GM13977 (cell line): ENCODE measurements at regions not wholly inside any gene's neighbourhood (a gene's known extent, or its start where the extent isn't known, plus 50 kb on each side); places are given as distances from the start of the nearest gene placed in this dataset.

Source experiments
- DNase-seq: peaks from one replicate; pipeline ENCODE4 v3.0.0; 2012; ENCODE audit warnings: low spot score
- in situ Hi-C: fragments of 300-500 bp; cut with MboI; formaldehyde crosslinking; loops from one replicate; pipeline ENCODE4 v1.12.0; 2022; ENCODE audit warnings: low sequenced_read_pairs, low pct_unique_long_range_greater_than_20kb, mixed read lengths, inconsistent platforms; ENCODE audit not compliant: unreplicated experiment
- TF ChIP-seq, protein P1 (sequence below): IDR thresholded peaks from 2 replicates; pipeline ENCODE4 v1.5.1; 2012; ENCODE audit warnings: mild to moderate bottlenecking, control low read depth; ENCODE audit not compliant: insufficient read depth; ENCODE audit errors: extremely low read depth, missing control alignments

DNA sequence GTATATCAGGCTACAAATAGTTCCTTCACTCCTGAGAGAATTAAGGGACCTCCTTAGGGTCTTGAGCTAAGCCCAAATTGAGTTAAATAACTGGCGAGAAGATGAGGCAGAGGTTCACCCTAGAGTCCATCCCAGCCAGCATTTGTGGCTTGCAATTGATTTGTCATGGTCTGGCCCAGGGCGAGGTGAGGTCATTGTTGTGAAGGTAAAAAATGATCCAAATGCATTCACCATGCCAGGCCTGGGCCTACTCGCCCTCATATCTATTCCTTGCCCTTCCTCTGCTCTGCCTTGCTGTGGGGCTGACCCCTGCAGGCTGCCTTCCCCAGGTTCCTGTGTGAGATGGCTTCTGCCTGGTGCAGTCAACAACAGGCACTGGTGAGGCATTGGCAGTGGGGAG is 207.2 kb downstream of the ZNF365 start:
- DNase-seq: no peak
- in situ Hi-C loops: no loop called here
- TF ChIP-seq, protein P1, sequence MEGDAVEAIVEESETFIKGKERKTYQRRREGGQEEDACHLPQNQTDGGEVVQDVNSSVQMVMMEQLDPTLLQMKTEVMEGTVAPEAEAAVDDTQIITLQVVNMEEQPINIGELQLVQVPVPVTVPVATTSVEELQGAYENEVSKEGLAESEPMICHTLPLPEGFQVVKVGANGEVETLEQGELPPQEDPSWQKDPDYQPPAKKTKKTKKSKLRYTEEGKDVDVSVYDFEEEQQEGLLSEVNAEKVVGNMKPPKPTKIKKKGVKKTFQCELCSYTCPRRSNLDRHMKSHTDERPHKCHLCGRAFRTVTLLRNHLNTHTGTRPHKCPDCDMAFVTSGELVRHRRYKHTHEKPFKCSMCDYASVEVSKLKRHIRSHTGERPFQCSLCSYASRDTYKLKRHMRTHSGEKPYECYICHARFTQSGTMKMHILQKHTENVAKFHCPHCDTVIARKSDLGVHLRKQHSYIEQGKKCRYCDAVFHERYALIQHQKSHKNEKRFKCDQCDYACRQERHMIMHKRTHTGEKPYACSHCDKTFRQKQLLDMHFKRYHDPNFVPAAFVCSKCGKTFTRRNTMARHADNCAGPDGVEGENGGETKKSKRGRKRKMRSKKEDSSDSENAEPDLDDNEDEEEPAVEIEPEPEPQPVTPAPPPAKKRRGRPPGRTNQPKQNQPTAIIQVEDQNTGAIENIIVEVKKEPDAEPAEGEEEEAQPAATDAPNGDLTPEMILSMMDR: no peak

GRCh38 chr10:62582101-62582705 is 208.0 kb downstream of the ZNF365 start:
- in situ Hi-C loops: no loop called here
- TF ChIP-seq, protein P1: no peak
- DNase-seq: no peak

DNA sequence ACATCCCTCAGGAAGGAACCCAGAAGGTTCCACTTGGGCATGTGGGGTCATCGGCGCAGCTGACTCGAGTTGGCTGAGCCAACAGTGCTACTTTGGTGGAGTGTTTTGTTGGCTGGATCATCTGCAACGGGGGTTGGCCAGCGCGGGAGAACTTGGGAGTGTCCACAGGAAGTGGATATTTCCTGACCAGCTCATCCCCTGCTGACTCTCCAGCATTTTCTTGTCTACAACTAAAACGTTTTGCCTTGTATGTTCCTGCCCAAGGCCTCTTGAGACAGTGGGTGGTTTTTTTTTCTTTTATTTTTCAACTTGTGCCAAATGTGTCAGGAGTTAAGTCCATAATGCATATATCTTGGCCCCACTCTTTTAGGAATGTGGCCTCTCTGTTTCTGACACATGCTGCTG is 208.6 kb downstream of the ZNF365 start:
- TF ChIP-seq, protein P1: no peak
- DNase-seq: no peak
- in situ Hi-C loops: no loop called here

GRCh38 chr10:62583876-62584615 is 209.9 kb downstream of the ZNF365 start:
- DNase-seq: no peak
- in situ Hi-C loops: no loop called here
- TF ChIP-seq, protein P1: no peak

- DNase-seq: no peak
- in situ Hi-C loops: no loop called here
- TF ChIP-seq, protein P1: no peak
Measured at GRCh38 chr10:62584731-62585130, 210.6 kb downstream of the ZNF365 start.

DNA sequence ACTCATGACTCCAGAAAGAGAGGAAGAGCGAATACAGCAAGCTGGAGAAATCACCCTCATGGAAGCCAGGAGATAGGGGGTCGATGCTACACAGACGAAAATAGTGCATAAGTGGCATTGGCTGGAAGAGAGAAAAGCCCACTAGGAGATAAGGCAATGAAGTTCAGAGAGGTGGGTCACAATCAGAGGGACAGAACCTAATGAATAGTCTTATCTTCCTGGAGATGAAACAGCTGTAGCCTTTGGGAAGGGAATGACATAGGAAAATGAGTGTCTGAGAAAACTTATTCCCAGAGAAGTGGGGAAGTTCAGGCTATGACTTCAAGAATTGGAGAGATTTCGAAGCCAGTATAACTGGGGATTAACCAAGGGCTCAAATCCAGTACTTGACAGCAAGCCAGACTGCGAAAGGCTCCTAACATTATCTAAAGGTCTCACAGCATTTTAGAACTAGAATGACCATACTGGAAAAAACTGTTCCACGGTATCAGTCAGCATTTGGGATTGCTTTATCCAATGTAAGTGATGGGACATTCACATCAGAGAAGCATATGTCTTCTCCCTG is 211.1 kb downstream of the ZNF365 start:
- TF ChIP-seq, protein P1: no peak
- in situ Hi-C loops: no loop called here
- no peak for DNase-seq
